ENCODE measurements at regions not wholly inside any gene's neighbourhood (a gene's known extent, or its start where the extent isn't known, plus 50 kb on each side); places are given as distances from the start of the nearest gene placed in this dataset.

- H3K4me1 ChIP-seq (ENCODE audit: control insufficient read depth in 5 of 5, insufficient read depth in 5 of 5, low read length in 5 of 5), result no peaks in the 10 kb centered on the region
- H3K27me3 ChIP-seq (ENCODE audit: control insufficient read depth in 3 of 3, insufficient read depth in 3 of 3, low read length in 2 of 3), result no peaks in the 10 kb centered on the region
- no peak overlapping the region for H3K4me3 ChIP-seq
- H3K27ac ChIP-seq (ENCODE audit: low read depth in 1 of 2, low read length in 1 of 2), result no peak overlapping the region
- DNase-seq (no peak), ATAC-seq (ENCODE audit: insufficient read depth, low FRiP score) (no peak)
- WGBS, 2 donors, result 92 to 95% methylated on average over 2 of the region's 2 CpGs
- H3K36me3 ChIP-seq (ENCODE audit: control insufficient read depth in 4 of 4, insufficient read depth in 4 of 4, low read length in 4 of 4), result peaks cover 25 to 42% (median 35%) of the 10 kb centered on the region in 4 donors
- H3K9me3 ChIP-seq (ENCODE audit: control insufficient read depth in 4 of 4, insufficient read depth in 3 of 4, low read length in 3 of 4), result no peaks in the 10 kb centered on the region
- H3K9ac ChIP-seq (ENCODE audit: insufficient read depth in 1 of 2, low read length in 2 of 2), result no peak overlapping the region
- no peak for TF ChIP-seq CTCF (IDR thresholded peaks at IDR 0.05; ENCODE audit: control extremely low read depth, extremely low read depth)
Observed at GRCh38 chr20:3307725-3308124, 68.7 kb upstream of the SLC4A11 start.

GRCh38 chr20:3307078-3307477 is 68.1 kb upstream of the SLC4A11 start:
- H3K4me3 ChIP-seq, result no peak overlapping the region
- H3K27ac ChIP-seq (ENCODE audit: low read depth in 1 of 2, low read length in 1 of 2), result peak overlapping the region in 1 of 2 donors; percentile 26
- DNase-seq, result no peak
- TF ChIP-seq CTCF (IDR thresholded peaks at IDR 0.05; ENCODE audit: control extremely low read depth, extremely low read depth), result no peak
- H3K9ac ChIP-seq (ENCODE audit: insufficient read depth in 1 of 2, low read length in 2 of 2), result no peak overlapping the region
- no peaks in the 10 kb centered on the region for H3K4me1 ChIP-seq (ENCODE audit: control insufficient read depth in 5 of 5, insufficient read depth in 5 of 5, low read length in 5 of 5)
- no peaks in the 10 kb centered on the region for H3K9me3 ChIP-seq (ENCODE audit: control insufficient read depth in 4 of 4, insufficient read depth in 3 of 4, low read length in 3 of 4)
- no peak for ATAC-seq (ENCODE audit: insufficient read depth, low FRiP score)
- 87 to 91% methylated on average over 2 of the region's 2 CpGs for WGBS, 2 donors
- no peaks in the 10 kb centered on the region for H3K27me3 ChIP-seq (ENCODE audit: control insufficient read depth in 3 of 3, insufficient read depth in 3 of 3, low read length in 2 of 3)
- peaks cover 25 to 44% (median 36%) of the 10 kb centered on the region in 4 donors for H3K36me3 ChIP-seq (ENCODE audit: control insufficient read depth in 4 of 4, insufficient read depth in 4 of 4, low read length in 4 of 4)

- peaks cover 20 to 39% (median 33%) of the 10 kb centered on the region in 4 donors for H3K36me3 ChIP-seq (ENCODE audit: control insufficient read depth in 4 of 4, insufficient read depth in 4 of 4, low read length in 4 of 4)
- H3K9ac ChIP-seq (ENCODE audit: insufficient read depth in 1 of 2, low read length in 2 of 2), result no peak overlapping the region
- H3K27ac ChIP-seq (ENCODE audit: low read depth in 1 of 2, low read length in 1 of 2), result no peak overlapping the region
- 97 to 98% methylated on average over 2 of the region's 2 CpGs for WGBS, 2 donors
- ATAC-seq (ENCODE audit: insufficient read depth, low FRiP score) (no peak), DNase-seq (no peak)
- H3K9me3 ChIP-seq (ENCODE audit: control insufficient read depth in 4 of 4, insufficient read depth in 3 of 4, low read length in 3 of 4), result no peaks in the 10 kb centered on the region
- TF ChIP-seq CTCF (IDR thresholded peaks at IDR 0.05; ENCODE audit: control extremely low read depth, extremely low read depth), result no peak
- H3K27me3 ChIP-seq (ENCODE audit: control insufficient read depth in 3 of 3, insufficient read depth in 3 of 3, low read length in 2 of 3), result no peaks in the 10 kb centered on the region
- H3K4me3 ChIP-seq, result no peak overlapping the region
- H3K4me1 ChIP-seq (ENCODE audit: control insufficient read depth in 5 of 5, insufficient read depth in 5 of 5, low read length in 5 of 5), result no peaks in the 10 kb centered on the region
Observed at GRCh38 chr20:3306068-3306467, 67.1 kb upstream of the SLC4A11 start.

- Histone ChIP-seq H3K9me3 (ENCODE audit: control insufficient read depth in 4 of 4, insufficient read depth in 3 of 4, low read length in 3 of 4) (no peaks in the 10 kb centered on the region), H3K4me1 (ENCODE audit: control insufficient read depth in 5 of 5, insufficient read depth in 5 of 5, low read length in 5 of 5) (no peaks in the 10 kb centered on the region), H3K9ac (ENCODE audit: insufficient read depth in 1 of 2, low read length in 2 of 2) (no peak overlapping the region), H3K4me3 (no peak overlapping the region), H3K27me3 (ENCODE audit: control insufficient read depth in 3 of 3, insufficient read depth in 3 of 3, low read length in 2 of 3) (no peaks in the 10 kb centered on the region), H3K27ac (ENCODE audit: low read depth in 1 of 2, low read length in 1 of 2) (no peak overlapping the region), H3K36me3 (ENCODE audit: control insufficient read depth in 4 of 4, insufficient read depth in 4 of 4, low read length in 4 of 4) (peaks cover 20 to 38% (median 31%) of the 10 kb centered on the region in 4 donors)
- no peak for TF ChIP-seq CTCF (IDR thresholded peaks at IDR 0.05; ENCODE audit: control extremely low read depth, extremely low read depth)
- no peak for DNase-seq
- WGBS, 2 donors, result 94 to 96% methylated on average over 4 of the region's 4 CpGs
- no peak for ATAC-seq (ENCODE audit: insufficient read depth, low FRiP score)
Observed at GRCh38 chr20:3304456-3304855, 65.5 kb upstream of the SLC4A11 start.

Measured in lung (tissue), 11 donors.